H1 (cell line): ENCODE measurements at regions not wholly inside any gene's neighbourhood (a gene's known extent, or its start where the extent isn't known, plus 50 kb on each side); places are given as distances from the start of the nearest gene placed in this dataset.

Experiments used
- KDM4A ChIP-seq: IDR thresholded peaks from one replicate; pipeline ENCODE4 v1.7.1; 2012; ENCODE audit warnings: low read depth, mild to moderate bottlenecking, moderate library complexity, low read length, inconsistent platforms; ENCODE audit not compliant: severe bottlenecking
- MAX ChIP-seq: IDR thresholded peaks from 2 replicates; pipeline ENCODE4 v1.6.1; 2012; ENCODE audit warnings: inconsistent platforms
- SAP30 ChIP-seq: fragments of 300-600 bp; sonication (generic); IDR thresholded peaks from 2 replicates; pipeline ENCODE4 v1.7.1; 2012; ENCODE audit warnings: low read length, moderate library complexity, mild to moderate bottlenecking, inconsistent platforms; ENCODE audit not compliant: insufficient read depth, insufficient replicate concordance
- SP4 ChIP-seq: IDR thresholded peaks from 2 replicates; pipeline ENCODE4 v1.6.1; 2012; ENCODE audit warnings: low read length, inconsistent platforms

DNA sequence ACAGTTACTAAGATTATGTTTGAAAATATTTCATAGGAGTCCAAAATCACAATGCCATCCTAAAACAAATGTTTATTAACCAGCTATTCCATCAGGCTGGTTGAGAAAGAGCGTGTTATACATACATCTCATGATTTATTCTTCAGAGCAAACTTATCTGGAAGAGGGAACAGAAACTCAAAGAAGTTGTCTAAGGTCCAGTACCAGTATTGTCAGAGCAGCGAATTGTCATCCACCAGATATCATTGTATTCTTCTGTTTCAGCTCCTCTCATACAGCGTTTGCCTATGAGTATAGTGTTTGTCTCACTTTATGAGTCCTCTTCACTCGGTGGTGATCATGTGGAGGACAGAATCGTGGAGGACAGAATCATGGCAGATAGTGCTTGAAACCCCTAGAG is 238.2 kb downstream of the OSR1 start (continued):
- TF ChIP-seq SP4, result no peak
- TF ChIP-seq MAX, result no peak
- no peak for TF ChIP-seq SAP30
- no peak for TF ChIP-seq KDM4A
